ENCODE measurements at regions not wholly inside any gene's neighbourhood (a gene's known extent, or its start where the extent isn't known, plus 50 kb on each side); places are given as distances from the start of the nearest gene placed in this dataset.

DNA sequence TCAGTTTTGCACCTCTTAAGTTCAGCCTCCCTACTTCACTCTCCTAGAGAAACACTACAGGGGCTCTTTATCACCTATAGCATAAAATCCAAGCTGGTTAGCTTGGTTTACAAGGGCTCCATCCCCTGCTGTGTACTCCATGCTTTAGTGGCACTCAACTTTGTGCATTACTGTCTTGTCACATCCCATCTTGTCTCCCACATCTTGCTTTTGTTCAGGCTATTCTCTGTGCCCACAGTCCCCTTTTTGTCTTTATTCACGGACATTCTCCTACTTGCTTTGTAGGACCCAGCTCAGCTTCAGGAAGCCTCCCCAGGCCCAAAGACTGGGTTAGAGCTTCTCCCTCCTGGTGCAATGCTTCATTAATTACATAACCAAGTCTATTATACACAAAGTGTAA lies 107.9 kb upstream of the SPACA1 start:
- no peak for DNase-seq (ENCODE audit: low read depth in 4 of 4, low spot score in 2 of 4)

DNA sequence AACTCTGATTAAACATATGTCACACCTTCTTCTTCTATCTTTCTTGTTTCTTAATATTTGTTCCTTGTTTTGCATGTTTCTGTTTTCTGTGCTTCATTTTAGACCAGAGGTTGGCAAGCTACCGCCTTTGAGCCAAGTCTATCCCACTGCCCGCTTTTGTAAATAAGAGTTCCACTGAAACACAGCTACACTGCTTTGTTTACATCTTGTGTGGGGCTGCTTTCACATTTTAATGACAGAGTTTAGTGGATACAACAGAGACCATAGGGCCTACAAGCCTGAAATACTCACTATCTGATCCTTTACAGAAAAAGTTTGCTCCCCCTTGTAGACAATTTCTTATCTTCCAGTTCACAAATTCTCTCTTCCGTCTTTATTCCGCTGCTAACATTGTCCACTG lies 109.4 kb upstream of the SPACA1 start:
- DNase-seq (ENCODE audit: low read depth in 4 of 4, low spot score in 2 of 4) = no peak

DNA sequence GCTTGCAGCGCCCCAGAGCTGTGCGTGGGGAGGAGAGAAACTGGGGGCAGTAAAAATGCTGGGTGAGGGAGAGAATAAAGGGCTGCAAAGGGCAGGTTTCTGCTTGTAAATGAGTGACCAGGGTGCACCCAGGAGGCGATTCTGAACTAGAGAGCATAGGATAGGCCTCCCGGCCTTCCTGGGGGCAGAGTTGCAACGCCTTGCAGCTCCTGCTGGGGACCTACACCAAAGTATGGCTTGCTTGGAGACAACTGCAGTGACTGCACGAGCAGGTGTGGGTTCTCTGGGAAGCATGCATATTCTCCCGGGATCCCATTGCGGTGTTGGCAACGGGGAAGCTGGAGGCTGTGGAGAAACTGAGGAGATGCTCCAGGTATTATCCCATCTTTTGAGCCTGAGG lies 111.6 kb upstream of the SPACA1 start:
- no peak for DNase-seq (ENCODE audit: low read depth in 4 of 4, low spot score in 2 of 4)

DNA sequence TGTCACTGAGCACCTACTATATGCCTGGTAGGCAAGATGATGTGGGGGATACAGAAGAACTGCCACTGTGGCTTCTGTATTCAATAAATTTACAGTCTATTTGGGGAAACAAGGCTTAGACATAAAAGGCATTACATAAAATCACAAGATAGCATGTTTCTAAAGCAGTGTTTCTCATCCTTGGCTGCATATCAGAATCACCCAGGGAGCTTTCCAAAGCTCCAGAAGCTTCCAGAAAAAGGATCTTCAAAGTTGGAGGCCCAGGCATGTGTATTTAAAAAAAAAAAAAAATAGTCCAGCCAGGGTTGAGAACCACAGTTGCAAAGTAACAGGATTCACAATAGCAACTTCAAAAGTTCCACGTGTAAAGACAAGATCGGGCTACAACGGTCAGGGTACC lies 112.4 kb upstream of the SPACA1 start:
- no peak for DNase-seq (ENCODE audit: low read depth in 4 of 4, low spot score in 2 of 4)

DNA sequence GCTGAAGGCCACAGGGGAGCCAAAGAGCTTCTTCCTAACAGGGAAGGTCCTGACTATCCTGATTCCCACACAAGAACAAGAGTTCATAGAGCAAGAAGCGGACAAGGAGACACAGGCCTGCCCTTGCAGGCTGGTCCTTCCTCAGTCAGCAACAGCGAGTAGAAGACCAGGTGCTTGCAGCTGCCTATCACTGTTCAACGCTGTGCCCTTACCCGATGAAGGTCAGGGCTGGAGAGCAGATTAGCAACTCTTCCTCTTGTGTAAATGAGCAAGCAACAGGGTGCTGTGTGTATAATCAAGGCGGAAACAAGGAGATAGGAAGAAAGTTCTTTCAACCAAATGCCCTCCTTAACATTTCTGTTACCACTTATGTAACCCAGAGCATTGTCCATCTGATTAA lies 115.3 kb upstream of the SPACA1 start:
- DNase-seq (ENCODE audit: low read depth in 4 of 4, low spot score in 2 of 4) = no peak

DNA sequence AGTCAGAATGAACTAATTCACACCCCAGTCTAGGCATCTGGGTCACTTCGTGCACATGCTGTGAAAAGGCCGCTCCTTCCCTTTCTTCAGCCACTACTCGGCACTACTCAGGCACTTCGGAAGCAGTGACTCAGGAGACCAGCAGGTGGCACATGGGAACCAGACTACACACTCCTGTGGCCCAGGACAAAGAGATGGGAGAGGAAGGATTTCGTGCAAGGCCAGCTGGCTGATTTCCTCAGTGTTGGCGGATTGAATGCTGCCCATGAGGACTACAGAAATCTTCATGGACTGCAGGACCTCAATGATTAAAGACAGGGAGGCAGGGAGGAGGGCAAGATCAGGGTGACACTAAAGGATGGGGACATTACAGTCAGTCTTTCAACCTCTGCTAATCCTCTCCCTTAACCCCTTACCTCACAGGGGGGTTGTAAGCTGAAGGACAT lies 117.8 kb upstream of the SPACA1 start:
- peak; percentile 37 to 73 (median 43) for DNase-seq (ENCODE audit: low read depth in 4 of 4, low spot score in 2 of 4)

DNA sequence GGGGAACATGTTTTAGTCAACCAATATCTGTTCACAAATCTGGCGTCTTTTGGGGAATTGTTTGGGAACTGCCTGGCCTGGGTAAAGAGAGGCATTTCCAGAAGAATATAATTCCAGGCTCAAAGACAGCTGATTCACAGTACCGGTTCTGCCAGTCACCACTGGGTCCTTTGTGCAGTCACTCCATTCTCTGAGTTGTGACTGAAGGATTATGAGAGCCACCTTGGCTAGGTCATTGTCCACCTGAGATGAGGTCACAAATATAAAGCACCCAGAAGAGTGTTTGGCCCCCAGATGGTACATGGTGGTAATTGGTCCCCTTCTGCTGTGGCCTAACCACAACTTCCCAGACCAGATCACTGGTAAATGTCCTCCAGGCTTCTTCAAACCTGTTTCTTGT lies 121.0 kb upstream of the SPACA1 start:
- DNase-seq (ENCODE audit: low read depth in 4 of 4, low spot score in 2 of 4) = no peak

DNA sequence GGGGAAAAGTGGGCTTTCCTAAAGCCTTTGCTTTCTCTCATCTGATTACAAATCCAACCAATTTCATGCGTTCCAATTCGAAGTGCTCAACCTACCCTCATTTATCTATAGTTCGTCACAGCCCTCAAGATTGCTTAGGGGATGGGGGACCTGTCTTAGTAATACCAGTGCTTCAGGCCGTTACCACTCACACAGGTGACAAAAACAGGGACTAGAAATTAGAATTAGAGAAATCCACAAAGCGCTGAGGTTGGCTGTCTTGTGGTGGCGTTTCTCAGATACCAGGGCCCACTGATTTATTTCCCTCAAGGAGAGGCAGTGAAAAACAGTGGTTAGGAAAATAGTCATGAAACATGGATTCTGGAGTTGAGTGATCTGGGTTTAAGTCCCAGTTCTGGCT lies 121.6 kb upstream of the SPACA1 start:
- DNase-seq (ENCODE audit: low read depth in 4 of 4, low spot score in 2 of 4) = no peak

DNA sequence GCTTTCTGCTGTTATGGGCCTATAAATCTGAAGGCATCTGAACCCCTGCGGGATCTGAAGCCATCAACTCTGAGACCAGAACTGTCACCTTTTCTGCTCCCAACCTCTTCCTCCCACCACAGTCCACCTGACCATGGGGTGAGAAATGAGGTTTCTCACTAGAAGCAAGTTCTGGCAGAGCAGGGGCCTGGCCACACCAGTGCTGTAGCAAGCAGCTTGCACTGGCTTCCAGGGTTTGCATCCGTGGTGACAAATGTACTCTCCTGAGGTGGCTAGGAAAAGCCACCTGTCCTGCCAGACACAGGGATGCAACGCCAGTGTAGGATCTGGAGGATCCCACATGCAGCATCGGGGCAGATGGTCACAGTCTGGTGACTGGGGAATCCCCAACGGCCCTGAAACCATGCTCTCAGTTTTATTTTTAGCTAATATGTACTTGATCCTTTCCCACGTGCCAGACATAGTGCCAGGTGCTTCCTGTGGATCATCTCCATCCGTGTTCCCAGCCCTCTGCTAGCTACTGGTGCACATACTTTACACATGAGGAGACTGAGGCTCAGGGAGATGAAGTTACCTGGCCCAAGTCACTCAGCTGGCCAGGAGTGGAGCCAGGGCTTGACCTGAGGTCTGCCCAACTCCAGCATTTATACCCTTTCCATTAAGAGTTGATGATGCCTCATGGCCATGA lies 122.1 kb upstream of the SPACA1 start:
- no peak for DNase-seq (ENCODE audit: low read depth in 4 of 4, low spot score in 2 of 4)

DNA sequence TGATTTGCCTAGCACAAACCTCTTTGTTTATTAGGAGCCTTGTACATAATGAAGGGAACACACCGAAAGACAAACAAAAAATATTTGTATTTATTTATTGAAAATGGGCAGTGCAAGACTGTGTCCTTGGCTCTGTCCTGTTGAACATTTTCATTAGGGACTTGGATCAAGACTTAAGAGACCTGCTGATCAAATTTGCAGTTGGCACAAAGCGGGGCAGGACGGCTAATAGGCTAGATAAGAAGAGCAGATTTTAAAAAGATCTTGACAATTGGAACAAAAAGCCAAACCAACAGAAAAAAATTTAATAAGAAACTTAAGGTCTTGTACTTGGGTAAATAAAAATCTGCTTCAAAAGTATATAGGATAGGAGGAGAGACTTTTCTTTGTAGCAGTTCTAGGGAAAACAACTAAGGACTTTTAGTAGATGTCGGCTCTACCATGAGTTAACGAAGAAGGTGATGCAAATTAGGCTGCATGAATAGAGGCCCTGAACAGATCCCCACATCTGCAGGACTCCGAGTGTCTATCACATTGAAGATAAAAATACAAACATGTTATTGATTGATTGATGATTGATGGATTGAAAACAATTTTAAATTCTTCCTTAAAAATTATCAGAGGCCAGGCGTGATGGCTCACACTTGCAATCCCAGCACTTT lies 124.1 kb upstream of the SPACA1 start:
- DNase-seq (ENCODE audit: low read depth in 4 of 4, low spot score in 2 of 4) = no peak

DNA sequence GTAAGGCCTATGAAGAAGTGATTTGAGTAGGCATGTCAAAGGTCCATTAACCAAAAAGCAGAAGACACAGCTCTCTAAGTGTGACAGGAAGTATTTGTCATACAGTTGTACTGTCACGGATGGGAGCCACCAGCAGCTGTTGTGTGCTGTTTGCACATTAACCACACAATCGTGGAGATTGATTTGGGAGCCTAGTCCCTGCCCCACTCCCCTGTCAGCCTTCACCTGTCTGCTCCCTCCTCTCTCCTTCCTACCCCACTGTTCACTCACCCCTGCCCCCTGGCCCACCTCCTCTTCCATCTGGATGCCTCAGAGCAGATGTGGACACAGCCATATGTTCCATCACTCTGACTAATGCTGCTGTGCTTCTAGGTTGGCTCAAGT lies 124.7 kb upstream of the SPACA1 start:
- DNase-seq (ENCODE audit: low read depth in 4 of 4, low spot score in 2 of 4) = no peak

DNA sequence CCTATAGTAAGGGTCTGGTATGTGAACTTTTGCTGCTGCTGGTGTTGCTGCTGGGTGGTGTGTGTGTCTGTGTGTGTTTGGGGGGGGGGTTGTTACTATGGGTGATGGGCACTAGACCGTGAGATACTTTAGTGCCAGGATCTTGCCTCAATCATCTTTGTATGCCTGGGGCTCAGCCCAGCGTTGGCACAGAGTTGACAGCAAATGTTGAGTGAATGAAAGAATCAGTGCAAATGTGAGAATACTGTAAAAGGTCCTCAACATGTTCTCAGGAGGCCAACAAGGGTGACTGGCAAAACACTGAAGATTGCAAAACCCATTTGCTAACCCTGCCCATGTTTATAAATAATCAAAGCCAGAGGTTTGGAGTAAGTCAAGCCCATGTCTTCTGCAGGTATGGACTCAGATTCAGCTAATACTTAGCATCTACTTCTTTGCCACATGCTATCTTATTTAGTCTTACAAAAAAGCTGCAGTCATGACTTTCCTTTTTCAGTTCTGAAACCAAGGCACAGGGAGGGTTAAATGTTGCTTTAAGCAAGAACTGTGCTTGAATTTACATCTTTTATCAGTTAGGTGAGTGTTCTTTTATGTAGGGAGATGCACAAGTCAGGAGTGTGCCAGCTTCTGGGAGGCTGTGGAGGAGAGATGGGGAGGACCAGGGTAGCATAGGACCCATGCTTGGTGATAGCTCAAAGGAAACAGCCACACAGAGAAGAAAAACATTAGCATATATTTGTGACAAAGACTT lies 125.3 kb upstream of the SPACA1 start:
- no peak for DNase-seq (ENCODE audit: low read depth in 4 of 4, low spot score in 2 of 4)

DNA sequence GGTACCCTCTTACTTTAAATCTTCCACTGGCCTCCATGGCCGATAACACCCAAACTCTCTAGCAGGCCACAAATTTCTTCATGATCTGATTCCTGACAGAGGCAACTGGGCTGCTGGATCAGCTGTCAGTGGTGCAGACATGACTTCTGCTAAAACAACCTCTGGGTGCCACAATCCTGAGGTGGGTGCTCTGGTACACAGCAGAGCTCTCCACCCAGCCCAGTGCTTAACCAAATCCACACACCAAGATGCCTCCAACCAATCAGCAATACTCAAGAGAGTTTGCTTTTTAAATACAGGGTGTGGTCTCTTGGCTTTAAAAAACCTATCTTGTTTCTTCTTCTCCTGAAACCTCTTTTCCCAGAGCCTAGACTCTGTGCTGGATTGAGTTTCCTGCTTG lies 126.6 kb upstream of the SPACA1 start:
- DNase-seq (ENCODE audit: low read depth in 4 of 4, low spot score in 2 of 4) = no peak

DNA sequence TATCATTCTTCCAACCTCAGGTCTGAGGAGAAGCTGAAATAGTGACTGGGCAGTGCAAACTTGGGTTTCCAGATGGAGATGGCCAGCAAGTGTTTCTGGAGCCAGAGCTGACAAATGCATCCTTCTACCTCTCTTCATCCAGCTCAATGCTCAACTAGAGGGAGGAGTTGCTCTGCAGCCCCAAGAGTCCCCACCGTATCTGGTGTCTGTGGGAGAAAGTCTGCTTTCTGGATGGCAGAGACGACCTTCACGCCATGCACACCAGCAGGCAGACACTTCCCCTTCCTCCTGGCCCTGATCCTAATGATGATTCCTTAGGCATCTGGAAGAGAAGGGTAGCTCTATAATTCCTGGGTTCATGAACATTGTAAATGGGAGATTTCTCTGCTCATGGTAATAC lies 127.4 kb upstream of the SPACA1 start:
- no peak for DNase-seq (ENCODE audit: low read depth in 4 of 4, low spot score in 2 of 4)

DNA sequence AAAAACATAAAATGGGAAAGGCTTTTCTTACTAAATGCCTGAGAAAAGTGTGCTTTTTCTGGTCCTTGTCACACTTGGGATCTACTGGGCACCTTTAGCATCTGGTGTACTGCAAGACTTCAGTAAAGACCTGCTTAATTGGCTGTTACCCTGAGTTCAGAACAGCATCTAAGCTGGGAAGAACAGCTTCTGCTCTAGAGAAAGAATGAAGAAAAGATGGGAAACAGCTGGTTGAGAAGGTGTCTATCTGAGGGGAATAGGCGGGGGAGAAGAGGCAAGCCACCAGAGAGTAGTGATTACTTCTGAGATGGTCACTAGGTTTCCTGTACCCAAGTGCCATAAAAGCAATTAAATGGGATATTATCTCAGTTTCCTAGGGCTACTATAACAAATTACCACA lies 128.2 kb upstream of the SPACA1 start:
- no peak for DNase-seq (ENCODE audit: low read depth in 4 of 4, low spot score in 2 of 4)

DNA sequence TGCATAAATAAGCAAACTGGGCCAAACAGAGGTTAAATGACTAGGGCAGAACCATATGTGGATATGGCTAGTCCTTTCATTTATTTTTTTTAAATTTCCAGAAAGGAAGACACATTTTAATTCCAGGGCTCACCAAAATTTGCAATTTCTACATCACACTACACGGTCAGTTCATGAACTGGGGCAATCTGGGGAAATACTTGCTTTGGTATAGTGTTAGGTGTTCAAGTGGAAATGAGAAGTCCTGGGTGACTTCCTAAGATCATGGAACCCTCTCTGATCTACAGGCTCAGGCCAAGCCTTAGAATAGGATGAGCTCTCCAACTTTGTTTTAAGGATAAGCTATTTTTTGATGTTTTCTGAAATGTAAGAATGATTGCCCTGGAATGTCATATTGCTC lies 128.6 kb upstream of the SPACA1 start:
- DNase-seq (ENCODE audit: low read depth in 4 of 4, low spot score in 2 of 4) = no peak

DNA sequence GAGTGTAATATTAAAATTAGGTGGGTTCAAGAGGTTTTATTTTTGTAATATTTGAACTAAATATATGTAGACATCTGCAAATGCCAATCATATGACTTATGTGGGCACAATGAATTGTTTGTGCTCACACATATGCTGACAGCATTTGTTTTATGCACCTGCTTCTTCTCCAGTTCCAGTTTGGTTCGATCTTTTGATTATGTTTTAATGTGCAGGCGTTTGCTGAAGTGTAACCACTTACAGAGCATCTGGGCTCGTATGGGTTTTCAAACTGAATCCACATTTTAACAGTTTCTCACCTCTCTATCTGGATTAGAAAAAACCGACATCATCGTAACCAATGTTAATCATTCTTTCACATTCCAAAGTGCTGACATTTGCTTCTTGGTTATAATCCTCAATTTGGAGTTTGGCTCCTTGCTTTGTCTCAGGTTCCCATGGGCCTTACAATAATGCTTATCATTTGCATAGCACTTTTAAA lies 129.1 kb upstream of the SPACA1 start:
- DNase-seq (ENCODE audit: low read depth in 4 of 4, low spot score in 2 of 4) = no peak

DNA sequence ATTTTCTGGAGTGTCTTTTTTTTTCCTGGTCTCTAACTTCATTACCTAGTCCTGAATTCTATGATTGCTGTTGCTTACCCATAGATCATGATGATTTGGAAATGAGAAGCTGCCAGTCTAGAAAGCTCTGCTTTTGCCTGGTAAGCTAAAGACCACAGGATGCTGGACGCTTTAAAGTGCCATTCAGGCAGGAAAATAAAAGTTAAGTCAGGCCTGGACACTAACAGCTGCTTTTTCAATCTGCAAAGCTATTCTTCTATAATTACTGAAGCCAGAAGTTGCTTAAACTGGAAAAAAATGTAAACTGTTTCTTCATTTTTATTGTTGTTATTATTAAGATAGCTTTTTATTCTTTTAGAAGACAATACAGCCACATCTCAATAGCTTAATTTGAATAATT lies 129.8 kb upstream of the SPACA1 start:
- no peak for DNase-seq (ENCODE audit: low read depth in 4 of 4, low spot score in 2 of 4)

DNA sequence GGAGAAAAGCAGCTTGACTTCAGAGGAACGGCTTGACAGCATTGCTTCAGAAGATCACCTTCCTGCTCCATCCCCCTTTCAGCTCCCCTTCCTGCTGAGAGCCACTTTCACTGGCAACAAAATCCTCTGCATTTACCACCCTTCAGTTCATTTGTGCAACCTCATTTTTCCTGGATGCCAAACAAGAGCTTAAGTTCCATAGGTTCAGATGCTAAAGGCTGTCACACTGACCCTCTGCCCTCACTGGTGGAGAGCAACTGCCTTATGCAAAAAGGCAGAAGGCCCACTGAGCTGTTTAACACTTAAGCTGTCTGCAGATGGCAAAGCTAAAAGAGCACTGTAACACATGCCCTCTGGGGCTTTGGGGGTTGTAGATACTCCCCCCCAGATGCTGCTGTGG lies 131.2 kb upstream of the SPACA1 start:
- DNase-seq (ENCODE audit: low read depth in 4 of 4, low spot score in 2 of 4) = no peak

DNA sequence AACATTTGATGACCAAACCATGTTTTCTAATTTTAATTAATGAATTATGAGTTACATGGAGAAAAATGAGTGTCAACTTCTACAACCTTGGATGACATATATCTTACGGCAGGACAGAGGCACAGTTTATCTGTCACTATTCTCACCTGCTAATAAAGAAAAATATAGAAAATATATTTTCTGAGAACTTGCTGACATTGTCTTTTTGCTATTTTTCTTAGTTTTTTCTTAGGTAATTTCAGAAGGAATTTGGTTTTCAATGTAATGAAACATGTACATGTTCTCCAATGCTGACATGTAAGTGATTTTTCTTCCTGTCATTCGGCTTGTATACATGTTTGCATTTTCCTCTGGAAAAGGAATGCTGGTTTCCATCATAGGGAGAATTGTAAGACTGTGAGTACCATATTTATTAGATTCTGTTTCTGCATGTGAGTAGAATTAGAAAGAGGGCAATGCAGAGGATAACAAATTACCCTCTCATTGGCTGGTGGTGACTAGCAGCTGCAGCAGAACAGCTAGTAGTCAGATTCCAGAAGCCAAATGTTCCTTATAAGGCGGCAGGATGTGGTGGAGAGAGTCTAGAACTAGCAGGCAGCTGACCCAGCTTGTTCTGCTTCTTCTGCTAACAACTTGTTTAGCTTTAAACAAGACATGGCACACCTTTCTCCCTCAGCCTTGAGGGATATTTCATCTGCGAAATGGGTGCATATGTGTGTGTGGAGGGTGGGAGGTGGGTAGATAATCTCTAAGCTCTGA lies 132.8 kb upstream of the SPACA1 start:
- DNase-seq (ENCODE audit: low read depth in 4 of 4, low spot score in 2 of 4) = no peak

DNA sequence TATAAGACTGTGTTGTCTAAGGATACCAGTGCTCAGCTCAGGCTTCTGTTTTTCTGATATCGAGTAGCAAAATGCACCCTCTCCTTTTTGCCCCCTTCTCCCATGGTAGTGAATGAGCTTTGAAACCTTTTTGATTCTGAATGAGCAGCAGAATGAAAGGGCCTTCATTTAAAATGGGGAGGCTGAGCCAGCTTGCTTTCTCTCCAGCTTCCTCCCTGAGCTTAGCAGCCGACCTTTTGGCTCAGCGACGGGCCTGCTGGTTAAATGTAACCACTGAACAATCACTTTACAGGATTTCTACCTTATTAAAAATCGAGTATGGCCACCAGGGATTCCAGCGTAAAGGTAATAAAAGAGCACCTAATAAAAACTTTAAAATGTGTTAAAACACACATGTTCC lies 133.7 kb upstream of the SPACA1 start:
- no peak for DNase-seq (ENCODE audit: low read depth in 4 of 4, low spot score in 2 of 4)

Measured in left renal cortex interstitium (tissue), 4 donors.